ENCODE measurements at regions not wholly inside any gene's neighbourhood (a gene's known extent, or its start where the extent isn't known, plus 50 kb on each side); places are given as distances from the start of the nearest gene placed in this dataset.

DNA sequence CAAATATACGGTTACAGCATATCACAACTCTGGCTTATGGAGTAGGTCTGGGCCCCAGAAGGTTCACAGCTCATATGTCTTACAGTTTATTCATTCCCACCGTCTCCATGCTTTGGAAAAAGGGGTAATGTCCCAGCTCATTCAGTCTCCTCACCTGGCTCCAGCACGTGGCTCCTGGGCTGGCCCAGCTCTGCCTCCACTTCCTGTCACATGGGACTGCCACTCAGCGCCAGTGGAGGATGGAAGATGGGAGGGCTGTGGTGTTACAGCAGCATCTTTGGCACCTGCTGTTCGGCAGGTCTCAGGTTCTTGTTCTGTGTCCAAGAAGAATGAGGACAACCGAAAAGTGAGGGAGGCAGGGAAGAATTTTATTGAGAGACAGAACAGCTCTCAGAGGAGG lies 216.3 kb upstream of the ATXN7L3B start:
- H3K27ac ChIP-seq (ENCODE audit: low read depth), result no peak overlapping the region

GRCh38 chr12:74322792-74323191 lies 214.8 kb upstream of the ATXN7L3B start:
- no peak for TF ChIP-seq JUNB (IDR thresholded peaks at IDR 0.05; ENCODE audit: unreplicated experiment)
- TF ChIP-seq POLR2AphosphoS5 (IDR thresholded peaks at IDR 0.05; ENCODE audit: low read depth), result no peak
- TF ChIP-seq EZH2 (IDR thresholded peaks at IDR 0.05; ENCODE audit: low read depth, unreplicated experiment), result no peak
- TF ChIP-seq CREB1 (CRISPR knock-in tag; IDR thresholded peaks at IDR 0.05; ENCODE audit: low read depth), result no peak
- TF ChIP-seq EZH2phosphoT487 (IDR thresholded peaks at IDR 0.05; ENCODE audit: unreplicated experiment), result no peak
- TF ChIP-seq ZNF114 (CRISPR knock-in tag; IDR thresholded peaks at IDR 0.05), result no peak
- no peak for TF ChIP-seq STAT1 (IDR thresholded peaks at IDR 0.05; ENCODE audit: unreplicated experiment)
- TF ChIP-seq, protein P1, sequence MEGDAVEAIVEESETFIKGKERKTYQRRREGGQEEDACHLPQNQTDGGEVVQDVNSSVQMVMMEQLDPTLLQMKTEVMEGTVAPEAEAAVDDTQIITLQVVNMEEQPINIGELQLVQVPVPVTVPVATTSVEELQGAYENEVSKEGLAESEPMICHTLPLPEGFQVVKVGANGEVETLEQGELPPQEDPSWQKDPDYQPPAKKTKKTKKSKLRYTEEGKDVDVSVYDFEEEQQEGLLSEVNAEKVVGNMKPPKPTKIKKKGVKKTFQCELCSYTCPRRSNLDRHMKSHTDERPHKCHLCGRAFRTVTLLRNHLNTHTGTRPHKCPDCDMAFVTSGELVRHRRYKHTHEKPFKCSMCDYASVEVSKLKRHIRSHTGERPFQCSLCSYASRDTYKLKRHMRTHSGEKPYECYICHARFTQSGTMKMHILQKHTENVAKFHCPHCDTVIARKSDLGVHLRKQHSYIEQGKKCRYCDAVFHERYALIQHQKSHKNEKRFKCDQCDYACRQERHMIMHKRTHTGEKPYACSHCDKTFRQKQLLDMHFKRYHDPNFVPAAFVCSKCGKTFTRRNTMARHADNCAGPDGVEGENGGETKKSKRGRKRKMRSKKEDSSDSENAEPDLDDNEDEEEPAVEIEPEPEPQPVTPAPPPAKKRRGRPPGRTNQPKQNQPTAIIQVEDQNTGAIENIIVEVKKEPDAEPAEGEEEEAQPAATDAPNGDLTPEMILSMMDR (conservative IDR thresholded peaks at IDR 0.05; ENCODE audit: low read depth in 2 of 2), result no peak
- no peak for TF ChIP-seq ZNF331 (CRISPR knock-in tag; IDR thresholded peaks at IDR 0.05; ENCODE audit: low read depth)

More for the DNA sequence above, 216.3 kb upstream of the ATXN7L3B start:
- Mint-ChIP-seq H3K9me3 (no peaks in the 10 kb centered on the region), H3K4me1 (no peaks in the 10 kb centered on the region), H3K36me3 (ENCODE audit: low read depth) (no peaks in the 10 kb centered on the region), H3K27me3 (ENCODE audit: insufficient read depth, low read depth, poor library complexity) (peaks cover 3% of the 10 kb centered on the region), H3K27ac (no peak overlapping the region), H3K4me3 (no peak overlapping the region)
- Histone ChIP-seq H3K4me3 (no peak overlapping the region), H2AFZ (no peak overlapping the region), H3K9me2 (ENCODE audit: insufficient read depth) (no peaks in the 10 kb centered on the region), H3K36me3 (ENCODE audit: insufficient read depth) (no peaks in the 10 kb centered on the region), H3K4me2 (no peak overlapping the region), H3K27me3 (ENCODE audit: insufficient read depth) (no peaks in the 10 kb centered on the region), H3F3A (replicated peaks; ENCODE audit: low read depth) (no peaks in the 10 kb centered on the region), H3K4me1 (ENCODE audit: insufficient read depth) (no peaks in the 10 kb centered on the region), H3K79me2 (replicated peaks; ENCODE audit: insufficient read depth) (no peaks in the 10 kb centered on the region), H4K20me1 (replicated peaks; ENCODE audit: insufficient read depth) (no peaks in the 10 kb centered on the region)
- TF ChIP-seq EZH2phosphoT487 (IDR thresholded peaks at IDR 0.05; ENCODE audit: unreplicated experiment) (no peak), POLR2AphosphoS5 (IDR thresholded peaks at IDR 0.05; ENCODE audit: low read depth) (no peak), ZNF114 (CRISPR knock-in tag; IDR thresholded peaks at IDR 0.05) (no peak)
- TF ChIP-seq, protein P2, sequence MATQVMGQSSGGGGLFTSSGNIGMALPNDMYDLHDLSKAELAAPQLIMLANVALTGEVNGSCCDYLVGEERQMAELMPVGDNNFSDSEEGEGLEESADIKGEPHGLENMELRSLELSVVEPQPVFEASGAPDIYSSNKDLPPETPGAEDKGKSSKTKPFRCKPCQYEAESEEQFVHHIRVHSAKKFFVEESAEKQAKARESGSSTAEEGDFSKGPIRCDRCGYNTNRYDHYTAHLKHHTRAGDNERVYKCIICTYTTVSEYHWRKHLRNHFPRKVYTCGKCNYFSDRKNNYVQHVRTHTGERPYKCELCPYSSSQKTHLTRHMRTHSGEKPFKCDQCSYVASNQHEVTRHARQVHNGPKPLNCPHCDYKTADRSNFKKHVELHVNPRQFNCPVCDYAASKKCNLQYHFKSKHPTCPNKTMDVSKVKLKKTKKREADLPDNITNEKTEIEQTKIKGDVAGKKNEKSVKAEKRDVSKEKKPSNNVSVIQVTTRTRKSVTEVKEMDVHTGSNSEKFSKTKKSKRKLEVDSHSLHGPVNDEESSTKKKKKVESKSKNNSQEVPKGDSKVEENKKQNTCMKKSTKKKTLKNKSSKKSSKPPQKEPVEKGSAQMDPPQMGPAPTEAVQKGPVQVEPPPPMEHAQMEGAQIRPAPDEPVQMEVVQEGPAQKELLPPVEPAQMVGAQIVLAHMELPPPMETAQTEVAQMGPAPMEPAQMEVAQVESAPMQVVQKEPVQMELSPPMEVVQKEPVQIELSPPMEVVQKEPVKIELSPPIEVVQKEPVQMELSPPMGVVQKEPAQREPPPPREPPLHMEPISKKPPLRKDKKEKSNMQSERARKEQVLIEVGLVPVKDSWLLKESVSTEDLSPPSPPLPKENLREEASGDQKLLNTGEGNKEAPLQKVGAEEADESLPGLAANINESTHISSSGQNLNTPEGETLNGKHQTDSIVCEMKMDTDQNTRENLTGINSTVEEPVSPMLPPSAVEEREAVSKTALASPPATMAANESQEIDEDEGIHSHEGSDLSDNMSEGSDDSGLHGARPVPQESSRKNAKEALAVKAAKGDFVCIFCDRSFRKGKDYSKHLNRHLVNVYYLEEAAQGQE (IDR thresholded peaks at IDR 0.05; ENCODE audit: unreplicated experiment), result no peak
- DNase-seq (ENCODE audit: low spot score), result no peak
- no peak for ATAC-seq

More at GRCh38 chr12:74322792-74323191, 214.8 kb upstream of the ATXN7L3B start:
- Histone ChIP-seq H4K20me1 (replicated peaks; ENCODE audit: insufficient read depth) (no peaks in the 10 kb centered on the region), H3F3A (replicated peaks; ENCODE audit: low read depth) (no peaks in the 10 kb centered on the region), H3K27ac (ENCODE audit: low read depth) (no peak overlapping the region), H3K9me2 (ENCODE audit: insufficient read depth) (no peaks in the 10 kb centered on the region), H3K79me2 (replicated peaks; ENCODE audit: insufficient read depth) (no peaks in the 10 kb centered on the region), H3K27me3 (ENCODE audit: insufficient read depth) (no peaks in the 10 kb centered on the region), H3K4me1 (ENCODE audit: insufficient read depth) (no peaks in the 10 kb centered on the region), H3K4me3 (no peak overlapping the region), H3K36me3 (ENCODE audit: insufficient read depth) (no peaks in the 10 kb centered on the region), H3K4me2 (no peak overlapping the region), H2AFZ (no peak overlapping the region)
- Mint-ChIP-seq H3K4me1 (no peaks in the 10 kb centered on the region), H3K27ac (no peak overlapping the region), H3K9me3 (no peaks in the 10 kb centered on the region), H3K27me3 (ENCODE audit: insufficient read depth, low read depth, poor library complexity) (peaks cover 3% of the 10 kb centered on the region), H3K4me3 (no peak overlapping the region), H3K36me3 (ENCODE audit: low read depth) (no peaks in the 10 kb centered on the region)
- DNase-seq (ENCODE audit: low spot score) (no peak), ATAC-seq (no peak)

Measured in GM23338 (cell line).